ENCODE measurements at regions not wholly inside any gene's neighbourhood (a gene's known extent, or its start where the extent isn't known, plus 50 kb on each side); places are given as distances from the start of the nearest gene placed in this dataset.

GRCh38 chr2:71940695-71941094, 207.0 kb downstream of the CYP26B1 start:
- no peak for TF ChIP-seq SUZ12 (IDR thresholded peaks at IDR 0.05)
- TF ChIP-seq ELF4 (IDR thresholded peaks at IDR 0.05): no peak
- no peak for TF ChIP-seq FOXK2 (IDR thresholded peaks at IDR 0.05)
- no peak for TF ChIP-seq FOXA1 (IDR thresholded peaks at IDR 0.05)
- peak; percentile 59 for TF ChIP-seq PKNOX1 (IDR thresholded peaks at IDR 0.05)
- no peak for TF ChIP-seq L3MBTL2 (conservative IDR thresholded peaks at IDR 0.05)
- no peak for TF ChIP-seq SP1 (IDR thresholded peaks at IDR 0.05)
- no peak for TF ChIP-seq FOXM1 (IDR thresholded peaks at IDR 0.05; ENCODE audit: borderline replicate concordance)
- TF ChIP-seq NFRKB (IDR thresholded peaks at IDR 0.05): no peak
- no peak for TF ChIP-seq ARNT (IDR thresholded peaks at IDR 0.05)
- no peak for TF ChIP-seq HDGF (IDR thresholded peaks at IDR 0.05; ENCODE audit: borderline replicate concordance)
- TF ChIP-seq TARDBP (IDR thresholded peaks at IDR 0.05): no peak
- TF ChIP-seq BHLHE40 (IDR thresholded peaks at IDR 0.05; ENCODE audit: borderline replicate concordance): no peak
- TF ChIP-seq ZNF384 (IDR thresholded peaks at IDR 0.05): no peak

Data from HEK293T (cell line).